HTR-8/SVneo (cell line): ENCODE measurements at regions not wholly inside any gene's neighbourhood (a gene's known extent, or its start where the extent isn't known, plus 50 kb on each side); places are given as distances from the start of the nearest gene placed in this dataset.
"Not testable (repeated sequence)": the region's sequence is repeated elsewhere in the genome, so short reads cannot be mapped to it uniquely, and the experiment has no call there.

Source experiments
- DNase-seq: peaks from one replicate; pipeline ENCODE4 v3.0.0; 2011; ENCODE audit warnings: low spot score, mixed read lengths; ENCODE audit not compliant: insufficient read length
- FAIRE-seq: peaks from 2 replicates; lab custom pipeline; 2011; peaks lifted over from hg19 to GRCh38; lab: Jason Lieb, UNC

DNA sequence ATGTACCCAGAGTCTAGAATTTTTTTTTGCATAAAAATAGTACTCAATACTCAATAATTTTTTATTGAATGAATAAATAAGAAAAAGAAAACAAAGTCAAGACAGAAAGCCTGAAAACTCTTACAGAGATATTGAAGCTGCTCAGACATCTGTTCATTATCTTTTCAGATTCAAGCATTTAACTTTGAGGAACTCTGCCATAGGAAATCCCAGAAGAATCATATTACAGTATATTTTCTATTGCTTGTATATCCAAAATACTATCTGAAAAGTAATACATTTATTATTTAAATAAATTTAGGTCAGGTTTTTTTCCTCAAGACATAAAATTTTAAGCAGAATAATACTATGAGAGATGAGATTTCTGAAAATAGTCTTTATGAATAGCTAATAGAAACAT is 755.9 kb upstream of the ADGRL4 start:
- FAIRE-seq (no peak), DNase-seq (no peak)

DNA sequence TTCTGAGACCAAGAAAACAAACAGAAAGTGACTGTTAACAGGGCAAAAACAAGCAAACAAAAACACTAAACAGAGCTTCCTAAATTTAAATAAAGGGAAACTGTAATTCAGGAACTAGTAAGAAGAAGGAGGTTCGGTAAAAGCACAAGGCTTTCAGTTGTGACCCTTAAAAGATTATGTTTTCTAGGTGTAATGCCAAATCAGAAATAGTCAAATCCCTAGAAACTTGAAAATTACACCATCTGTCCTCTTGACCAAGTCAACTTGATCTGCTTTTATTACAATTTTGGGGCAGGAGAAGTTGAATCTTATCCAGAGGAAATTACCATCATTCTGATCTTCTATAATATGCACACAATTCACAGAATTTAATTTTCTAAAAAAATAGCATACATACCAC is 754.0 kb upstream of the ADGRL4 start:
- DNase-seq = no peak
- no peak for FAIRE-seq

- FAIRE-seq = no peak
Observed at GRCh38 chr1:79749607-79750006, 743.1 kb upstream of the ADGRL4 start.

DNA sequence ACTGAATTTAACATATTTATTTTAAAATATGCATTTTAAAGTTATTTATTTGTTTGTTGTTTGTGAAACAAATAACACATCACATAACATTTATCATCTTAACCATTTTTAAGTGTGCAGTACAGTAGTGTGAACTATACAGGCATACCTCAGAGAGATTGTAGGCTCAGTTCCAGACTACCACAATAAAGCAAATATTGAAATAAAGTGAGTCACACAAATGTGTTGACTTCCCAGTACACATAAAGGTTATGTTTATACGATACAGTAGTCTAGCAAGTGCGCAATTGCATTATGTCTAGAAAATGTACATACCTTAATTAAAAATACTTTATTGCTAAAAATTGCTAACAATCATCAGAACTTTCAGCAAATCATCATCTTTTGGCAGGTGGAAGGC is 739.4 kb upstream of the ADGRL4 start:
- DNase-seq (no peak), FAIRE-seq (no peak)

More at GRCh38 chr1:79749607-79750006, 743.1 kb upstream of the ADGRL4 start:
- no peak for DNase-seq

DNA sequence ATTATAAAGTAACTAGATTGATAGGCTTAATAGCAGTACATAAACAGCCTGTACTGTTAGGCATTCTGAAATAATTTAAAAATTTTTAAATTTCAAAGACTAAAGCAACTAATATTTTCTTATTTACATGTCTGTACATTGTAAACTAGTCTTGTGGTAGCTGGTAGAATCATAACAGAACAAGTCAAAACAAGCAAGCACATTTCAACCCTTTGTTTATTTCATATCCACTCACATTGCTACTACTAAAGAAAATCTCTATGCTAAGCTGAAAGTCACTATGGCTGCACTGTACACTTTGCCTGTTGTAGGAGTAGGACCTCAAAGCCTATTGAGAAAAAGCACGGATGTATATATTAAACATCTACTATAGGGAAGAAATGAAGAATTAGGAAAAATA is 738.2 kb upstream of the ADGRL4 start:
- FAIRE-seq (no peak), DNase-seq (no peak)

DNA sequence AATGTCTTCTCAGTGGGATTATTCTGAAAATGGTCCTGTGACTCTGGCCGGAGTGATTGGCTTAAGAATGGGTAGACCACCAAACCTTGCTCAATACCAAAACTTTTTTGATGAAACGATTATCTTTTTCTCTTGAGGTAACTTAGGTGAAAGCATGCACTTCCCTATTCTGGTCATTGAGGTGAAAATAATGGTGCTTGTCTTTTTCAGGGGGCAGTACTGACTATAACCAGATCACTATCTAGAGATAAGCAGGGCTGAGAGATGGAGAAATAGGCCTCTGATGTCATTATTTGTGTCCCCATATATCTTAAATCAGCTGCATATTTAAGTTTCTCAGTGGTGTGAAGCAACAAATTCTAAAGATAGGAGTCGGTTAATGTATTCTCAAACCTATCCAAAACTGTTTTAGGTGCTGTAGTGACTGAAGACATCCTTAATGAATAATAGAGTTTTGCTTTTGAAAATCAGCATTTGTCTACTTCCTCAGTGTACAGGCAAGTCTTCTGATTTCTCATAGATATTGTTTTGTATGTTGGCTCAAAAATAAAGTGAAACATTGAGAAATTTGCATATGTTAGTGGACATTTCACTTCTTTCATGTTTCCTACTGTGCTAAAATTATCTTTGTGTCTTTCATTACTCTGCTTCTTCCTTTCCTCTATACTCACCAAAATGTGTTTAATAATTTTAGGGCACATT is 735.3 kb upstream of the ADGRL4 start:
- FAIRE-seq = no peak
- no peak for DNase-seq

DNA sequence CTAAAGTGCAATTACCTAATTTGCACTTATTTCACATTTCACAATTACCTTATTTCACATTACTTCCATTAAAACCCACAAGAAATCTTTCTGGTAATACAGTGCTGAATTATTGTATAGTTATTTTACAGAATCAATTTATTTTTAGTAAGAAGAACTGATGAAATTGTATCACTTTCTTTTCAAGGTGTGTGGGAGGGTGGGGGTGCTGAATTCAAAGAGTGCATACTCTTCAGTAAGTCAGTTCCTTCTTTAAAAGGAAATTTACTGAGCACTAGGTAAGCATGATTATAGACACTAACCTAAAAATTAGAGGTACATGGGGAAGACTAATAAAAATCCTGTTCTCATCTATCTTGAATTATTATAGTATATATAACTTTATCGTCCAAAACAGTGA is 731.6 kb upstream of the ADGRL4 start:
- no peak for DNase-seq
- no peak for FAIRE-seq

DNA sequence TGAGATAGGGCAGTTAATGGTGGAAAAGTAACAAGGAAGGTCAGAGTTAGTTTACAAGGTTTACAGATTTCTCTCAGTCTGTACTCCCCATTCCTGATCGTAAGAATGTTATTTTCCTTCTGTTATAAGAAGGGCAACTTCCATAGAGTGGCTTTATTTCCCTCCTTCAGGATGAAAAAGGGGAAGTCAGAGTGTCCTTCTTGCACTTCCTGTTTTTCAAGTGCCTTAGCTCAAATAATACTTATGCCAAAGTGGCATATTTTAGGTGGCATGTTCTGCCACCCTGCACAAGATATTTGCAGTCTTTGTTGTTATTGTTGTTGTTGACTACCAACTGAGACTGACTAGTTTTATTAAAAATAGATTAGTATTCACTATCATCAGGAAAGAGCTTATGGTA is 730.7 kb upstream of the ADGRL4 start:
- FAIRE-seq (no peak), DNase-seq (no peak)

- DNase-seq = no peak
- FAIRE-seq = no peak
Observed at GRCh38 chr1:79732950-79733349, 726.4 kb upstream of the ADGRL4 start.

DNA sequence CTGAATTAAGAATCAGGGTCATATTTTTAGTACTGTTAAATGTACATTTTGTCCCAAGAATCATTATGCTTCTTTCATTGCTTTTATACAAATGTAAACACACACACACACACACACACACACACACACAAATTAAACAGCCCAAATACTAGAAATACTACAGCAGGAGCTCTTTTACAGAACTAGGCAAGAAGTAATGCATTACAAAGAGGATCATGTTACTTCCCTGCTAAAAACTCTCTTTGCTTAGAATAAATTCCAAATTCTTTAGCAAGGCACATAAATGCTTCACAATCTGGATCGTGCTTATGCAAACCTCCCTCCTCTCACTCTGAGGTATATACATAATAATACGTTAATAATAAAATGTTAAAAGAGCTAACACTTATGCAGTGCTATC is 720.4 kb upstream of the ADGRL4 start:
- DNase-seq (no peak), FAIRE-seq (no peak)

DNA sequence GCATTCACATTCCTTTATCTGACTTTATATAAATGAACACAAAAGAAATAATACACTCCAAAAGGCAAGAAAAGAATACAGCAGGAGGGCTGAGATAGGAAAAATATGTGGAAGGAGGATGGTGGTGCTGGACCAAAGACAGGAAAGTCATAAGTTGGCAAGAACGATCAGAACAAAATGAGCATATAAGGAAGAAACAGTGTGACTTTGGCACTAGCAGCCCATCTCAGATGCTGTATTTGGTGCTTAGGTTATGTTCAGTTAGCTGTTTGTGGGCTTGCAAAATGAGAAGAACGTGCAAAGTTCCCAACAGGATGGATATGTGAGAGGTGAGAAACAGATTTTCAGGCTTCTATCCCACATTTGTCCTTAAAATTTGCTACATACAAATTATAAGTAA is 719.8 kb upstream of the ADGRL4 start:
- FAIRE-seq = no peak

GRCh38 chr1:79716447-79716846 is 709.9 kb upstream of the ADGRL4 start:
- DNase-seq (peak; percentile 0), FAIRE-seq (no peak)

More for the DNA sequence above, 719.8 kb upstream of the ADGRL4 start:
- DNase-seq = no peak

DNA sequence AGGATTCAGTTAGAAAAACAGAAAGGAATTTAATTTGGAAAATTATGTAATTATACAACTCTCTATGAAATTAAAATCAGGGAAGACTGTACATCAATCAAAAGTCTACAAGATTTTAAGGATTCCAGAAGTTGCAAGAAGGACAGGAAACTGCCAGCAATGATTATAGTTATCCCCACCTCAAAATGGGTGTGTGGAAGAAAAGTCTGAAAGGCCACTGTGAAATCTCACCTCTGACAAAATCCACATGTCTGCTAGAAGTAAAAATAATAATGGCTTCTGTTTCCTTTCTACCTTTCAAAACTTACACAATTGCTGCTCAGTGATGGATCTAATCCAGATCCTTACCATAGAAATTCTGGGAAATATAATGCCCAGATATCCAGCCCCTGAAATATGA is 708.1 kb upstream of the ADGRL4 start:
- no peak for FAIRE-seq

GRCh38 chr1:79711001-79711431 is 704.5 kb upstream of the ADGRL4 start:
- FAIRE-seq (no peak), DNase-seq (no peak)

More for the DNA sequence above, 708.1 kb upstream of the ADGRL4 start:
- no peak for DNase-seq

GRCh38 chr1:79708646-79709265 is 702.2 kb upstream of the ADGRL4 start:
- no peak for DNase-seq
- no peak for FAIRE-seq

- no peak for DNase-seq
- FAIRE-seq = no peak
Observed at GRCh38 chr1:79705218-79705617, 698.7 kb upstream of the ADGRL4 start.

- DNase-seq = no peak
- no peak for FAIRE-seq
Observed at GRCh38 chr1:79704067-79704466, 697.5 kb upstream of the ADGRL4 start.

GRCh38 chr1:79702336-79702999 is 695.9 kb upstream of the ADGRL4 start:
- FAIRE-seq, DNase-seq: not testable (repeated sequence)

GRCh38 chr1:79695138-79695537 is 688.6 kb upstream of the ADGRL4 start:
- FAIRE-seq = no peak
- DNase-seq = no peak

DNA sequence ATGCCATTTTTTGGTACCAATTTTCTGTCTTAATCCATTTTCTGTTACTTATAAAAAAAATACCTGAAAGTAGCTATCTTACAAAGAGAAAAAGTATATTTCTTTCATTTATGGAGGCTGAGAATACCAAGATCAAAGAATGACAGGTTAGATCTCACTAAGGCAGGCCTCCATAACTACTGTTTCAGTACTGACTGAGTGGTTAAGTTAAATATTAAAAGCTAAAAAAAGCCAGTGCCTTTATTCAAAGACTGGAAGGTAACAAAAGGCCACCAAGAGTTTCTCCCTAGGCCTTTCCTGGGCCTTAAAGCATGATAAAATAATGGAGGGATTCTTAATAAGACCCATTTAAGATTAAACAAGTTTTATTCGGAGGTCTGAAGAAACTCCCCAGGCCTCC is 687.7 kb upstream of the ADGRL4 start:
- FAIRE-seq = no peak

GRCh38 chr1:79693441-79694114 is 687.0 kb upstream of the ADGRL4 start:
- DNase-seq (no peak), FAIRE-seq (no peak)

More for the DNA sequence above, 687.7 kb upstream of the ADGRL4 start:
- no peak for DNase-seq
